Activated effector memory CD4-positive, alpha-beta T cell treated with anti-CD3 and anti-CD28 coated beads, Interleukin-2, amount 50 U/mL, for 16 hours (primary cell): ENCODE measurements at regions not wholly inside any gene's neighbourhood (a gene's known extent, or its start where the extent isn't known, plus 50 kb on each side); places are given as distances from the start of the nearest gene placed in this dataset.

Experiments used
- DNase-seq: peaks from one replicate; pipeline ENCODE4 v3.0.0-alpha.2; 2020

GRCh38 chr10:43012578-43012977, 64.3 kb upstream of the RET start:
- no peak for DNase-seq

GRCh38 chr10:43013065-43013464, 63.8 kb upstream of the RET start:
- no peak for DNase-seq

- no peak for DNase-seq
These were observed 52.3 kb upstream of the RET start for GRCh38 chr10:43024524-43024923.

GRCh38 chr10:43024942-43025700, 51.7 kb upstream of the RET start:
- DNase-seq: no peak

- no peak for DNase-seq
These were observed 50.6 kb upstream of the RET start for GRCh38 chr10:43026039-43026973.
